Mesendoderm (in vitro differentiated cells): ENCODE measurements at regions not wholly inside any gene's neighbourhood (a gene's known extent, or its start where the extent isn't known, plus 50 kb on each side); places are given as distances from the start of the nearest gene placed in this dataset.

ENCODE experiments used
- DNase-seq: peaks from one replicate; pipeline ENCODE4 v3.0.0; 2013
- H2AK5ac ChIP-seq: 2 replicates; pipeline ENCODE4 v1.6.1; 2013; ENCODE audit warnings: low read length, inconsistent platforms
- H2BK120ac ChIP-seq: 2 replicates; pipeline ENCODE4 v1.6.1; 2013; ENCODE audit warnings: low read depth, mild to moderate bottlenecking, low read length, moderate library complexity, mixed read lengths
- H2BK15ac ChIP-seq: replicated peaks from 2 replicates; pipeline ENCODE4 v1.6.1; 2013; ENCODE audit warnings: low read depth, mild to moderate bottlenecking, moderate library complexity
- H2BK5ac ChIP-seq: 2 replicates; pipeline ENCODE4 v1.6.1; 2013; ENCODE audit warnings: low read length, inconsistent platforms
- H3K18ac ChIP-seq: 2 replicates; pipeline ENCODE4 v1.6.1; 2013; ENCODE audit warnings: mild to moderate bottlenecking, low read length, mixed read lengths
- H3K23ac ChIP-seq: one replicate; pipeline ENCODE4 v1.6.1; 2013; ENCODE audit warnings: low read length
- H3K27ac ChIP-seq: 2 replicates; pipeline ENCODE4 v1.5.1; 2013; ENCODE audit warnings: low read depth, mild to moderate bottlenecking, inconsistent platforms, low read length, moderate library complexity
- H3K27me3 ChIP-seq: 2 replicates; pipeline ENCODE4 v1.6.1; 2013; ENCODE audit warnings: low read length, control low read depth, mild to moderate bottlenecking, inconsistent platforms; ENCODE audit not compliant: insufficient read depth, poor library complexity
- H3K36me3 ChIP-seq: 2 replicates; pipeline ENCODE4 v1.6.1; 2013; ENCODE audit warnings: low read length, inconsistent platforms; ENCODE audit not compliant: control insufficient read depth, insufficient read depth
- H3K4ac ChIP-seq: one replicate; pipeline ENCODE4 v1.6.1; 2013; ENCODE audit warnings: low read depth, mild to moderate bottlenecking, low read length, moderate library complexity
- H3K4me1 ChIP-seq: 2 replicates; pipeline ENCODE4 v1.6.1; 2013; ENCODE audit warnings: low read depth, low read length, inconsistent platforms; ENCODE audit not compliant: control insufficient read depth
- H3K4me2 ChIP-seq: 2 replicates; pipeline ENCODE4 v1.6.1; 2013; ENCODE audit warnings: low read length
- H3K4me3 ChIP-seq: 2 replicates; pipeline ENCODE4 v1.5.1; 2013; ENCODE audit warnings: mild to moderate bottlenecking, low read length
- H3K56ac ChIP-seq: one replicate; pipeline ENCODE4 v1.6.1; 2013; ENCODE audit warnings: low read length
- H3K79me1 ChIP-seq: 2 replicates; pipeline ENCODE4 v1.6.1; 2013; ENCODE audit warnings: low read length, inconsistent platforms
- H3K79me2 ChIP-seq: 2 replicates; pipeline ENCODE4 v1.6.1; 2013; ENCODE audit warnings: mild to moderate bottlenecking, low read length; ENCODE audit not compliant: control insufficient read depth, insufficient read depth
- H3K9ac ChIP-seq: 2 replicates; pipeline ENCODE4 v1.6.1; 2013; ENCODE audit warnings: low read length, inconsistent platforms
- H4K5ac ChIP-seq: one replicate; pipeline ENCODE4 v1.6.1; 2013; ENCODE audit warnings: low read length
- H4K8ac ChIP-seq: one replicate; pipeline ENCODE4 v1.6.1; 2013; ENCODE audit warnings: low read depth, mild to moderate bottlenecking, control low read depth, low read length, moderate library complexity
- WGBS: extraction: QIAGEN DNeasy Blood & Tissue Kit; methylation state at CpG from one replicate; pipeline ENCODE4 v1.1.7; 2013; ENCODE audit warnings: low lambda C conversion rate, missing lambda C conversion rate; ENCODE audit not compliant: insufficient coverage; ENCODE audit errors: extremely low coverage; 5-methylcytosine and 5-hydroxymethylcytosine counted together

- Histone ChIP-seq H3K36me3 (no peaks in the 10 kb centered on the region), H3K4me3 (no peak overlapping the region), H3K4me2 (no peak overlapping the region), H3K4me1 (no peaks in the 10 kb centered on the region), H4K8ac (no peak overlapping the region), H3K27ac (no peak overlapping the region), H3K79me2 (no peaks in the 10 kb centered on the region), H3K27me3 (no peaks in the 10 kb centered on the region), H3K23ac (no peak overlapping the region), H3K56ac (no peak overlapping the region), H2AK5ac (no peak overlapping the region), H4K5ac (no peak overlapping the region), H3K18ac (no peak overlapping the region), H3K9ac (no peak overlapping the region), H3K79me1 (no peaks in the 10 kb centered on the region), H2BK15ac (no peak overlapping the region), H3K4ac (no peak overlapping the region), H2BK120ac (no peak overlapping the region), H2BK5ac (no peak overlapping the region)
- DNase-seq = no peak
- no CpG with 5 or more reads among the region's 3 CpGs for WGBS
Observed at GRCh38 chr20:39700528-39700927, 738.4 kb downstream of the DHX35 start.

- no CpG with 5 or more reads among the region's 2 CpGs for WGBS
- DNase-seq = no peak
- H3K36me3 ChIP-seq = no peaks in the 10 kb centered on the region
Observed at GRCh38 chr20:39699166-39699725, 737.1 kb downstream of the DHX35 start.

GRCh38 chr20:39698752-39699151 lies 736.6 kb downstream of the DHX35 start:
- H3K56ac ChIP-seq = no peak overlapping the region
- H3K23ac ChIP-seq = no peak overlapping the region

More at GRCh38 chr20:39699166-39699725, 737.1 kb downstream of the DHX35 start:
- H4K5ac ChIP-seq = no peak overlapping the region
- H3K27me3 ChIP-seq = no peaks in the 10 kb centered on the region
- no peak overlapping the region for H3K27ac ChIP-seq
- no peak overlapping the region for H3K4me2 ChIP-seq
- H2BK15ac ChIP-seq = no peak overlapping the region
- no peak overlapping the region for H2AK5ac ChIP-seq
- no peak overlapping the region for H3K4me3 ChIP-seq
- no peak overlapping the region for H2BK120ac ChIP-seq
- H3K56ac ChIP-seq = no peak overlapping the region
- no peak overlapping the region for H3K23ac ChIP-seq
- H3K79me2 ChIP-seq = no peaks in the 10 kb centered on the region
- no peak overlapping the region for H3K18ac ChIP-seq
- H3K79me1 ChIP-seq = no peaks in the 10 kb centered on the region
- no peak overlapping the region for H3K9ac ChIP-seq
- no peak overlapping the region for H2BK5ac ChIP-seq
- H4K8ac ChIP-seq = no peak overlapping the region
- no peaks in the 10 kb centered on the region for H3K4me1 ChIP-seq
- H3K4ac ChIP-seq = no peak overlapping the region

GRCh38 chr20:39691151-39691862 lies 729.2 kb downstream of the DHX35 start:
- Histone ChIP-seq H3K9ac (no peak overlapping the region), H3K4me1 (no peaks in the 10 kb centered on the region), H3K79me1 (no peaks in the 10 kb centered on the region), H2BK120ac (no peak overlapping the region), H3K4ac (no peak overlapping the region), H2BK5ac (no peak overlapping the region), H4K5ac (no peak overlapping the region), H3K27ac (no peak overlapping the region), H3K27me3 (no peaks in the 10 kb centered on the region), H3K4me2 (no peak overlapping the region), H3K23ac (no peak overlapping the region), H4K8ac (no peak overlapping the region), H3K56ac (no peak overlapping the region), H3K18ac (no peak overlapping the region), H2AK5ac (no peak overlapping the region), H3K4me3 (no peak overlapping the region), H2BK15ac (no peak overlapping the region), H3K36me3 (no peaks in the 10 kb centered on the region), H3K79me2 (no peaks in the 10 kb centered on the region)
- no peak for DNase-seq
- 100% methylated on average over 1 of the region's 3 CpGs for WGBS

More at GRCh38 chr20:39698752-39699151, 736.6 kb downstream of the DHX35 start:
- no peak overlapping the region for H3K27ac ChIP-seq
- H3K18ac ChIP-seq = no peak overlapping the region
- DNase-seq = no peak
- H3K4ac ChIP-seq = no peak overlapping the region
- H4K5ac ChIP-seq = no peak overlapping the region
- H3K9ac ChIP-seq = no peak overlapping the region
- H3K27me3 ChIP-seq = no peaks in the 10 kb centered on the region
- no peaks in the 10 kb centered on the region for H3K79me2 ChIP-seq
- H3K4me2 ChIP-seq = no peak overlapping the region
- H2BK15ac ChIP-seq = no peak overlapping the region
- H2BK5ac ChIP-seq = no peak overlapping the region
- no peaks in the 10 kb centered on the region for H3K4me1 ChIP-seq
- H2BK120ac ChIP-seq = no peak overlapping the region
- WGBS = no CpG with 5 or more reads among the region's 1 CpG
- H3K79me1 ChIP-seq = no peaks in the 10 kb centered on the region
- H3K4me3 ChIP-seq = no peak overlapping the region
- H3K36me3 ChIP-seq = no peaks in the 10 kb centered on the region
- H4K8ac ChIP-seq = no peak overlapping the region
- H2AK5ac ChIP-seq = no peak overlapping the region

- Histone ChIP-seq H3K56ac (no peak overlapping the region), H3K36me3 (no peaks in the 10 kb centered on the region), H3K27me3 (no peaks in the 10 kb centered on the region), H3K18ac (no peak overlapping the region), H4K8ac (no peak overlapping the region), H3K79me2 (no peaks in the 10 kb centered on the region), H3K9ac (no peak overlapping the region), H3K27ac (no peak overlapping the region), H2BK15ac (no peak overlapping the region), H3K4me1 (no peaks in the 10 kb centered on the region), H3K79me1 (no peaks in the 10 kb centered on the region), H4K5ac (no peak overlapping the region), H2AK5ac (no peak overlapping the region), H3K4me2 (no peak overlapping the region), H2BK120ac (no peak overlapping the region), H3K23ac (no peak overlapping the region), H2BK5ac (no peak overlapping the region), H3K4me3 (no peak overlapping the region), H3K4ac (no peak overlapping the region)
- WGBS = no CpG with 5 or more reads among the region's 5 CpGs
- no peak for DNase-seq
Observed at GRCh38 chr20:39676857-39677391, 714.8 kb downstream of the DHX35 start.
